ENCODE measurements at regions not wholly inside any gene's neighbourhood (a gene's known extent, or its start where the extent isn't known, plus 50 kb on each side); places are given as distances from the start of the nearest gene placed in this dataset.

- TF ChIP-seq REST (IDR thresholded peaks at IDR 0.05; ENCODE audit: low read depth) (no peak), FOXM1 (IDR thresholded peaks at IDR 0.05; ENCODE audit: borderline replicate concordance, low read depth) (no peak), CEBPB (IDR thresholded peaks at IDR 0.05) (no peak), TAF1 (IDR thresholded peaks at IDR 0.05; ENCODE audit: low read depth) (no peak), EP300 (IDR thresholded peaks at IDR 0.05; ENCODE audit: borderline replicate concordance) (no peak), MAX (IDR thresholded peaks at IDR 0.05) (no peak), YY1 (IDR thresholded peaks at IDR 0.05; ENCODE audit: low read depth) (no peak), RAD21 (IDR thresholded peaks at IDR 0.05; ENCODE audit: low read depth) (no peak), CREB1 (IDR thresholded peaks at IDR 0.05; ENCODE audit: low read depth) (no peak), TEAD4 (IDR thresholded peaks at IDR 0.05) (no peak), TCF12 (IDR thresholded peaks at IDR 0.05; ENCODE audit: low read depth) (no peak), EGR1 (IDR thresholded peaks at IDR 0.05) (no peak), USF1 (IDR thresholded peaks at IDR 0.05) (no peak), NFIC (IDR thresholded peaks at IDR 0.05) (no peak)
Measured at GRCh38 chr11:11032066-11032465, 174.2 kb upstream of the ZBED5 start.

Data from Ishikawa (cell line).